ENCODE measurements at regions not wholly inside any gene's neighbourhood (a gene's known extent, or its start where the extent isn't known, plus 50 kb on each side); places are given as distances from the start of the nearest gene placed in this dataset.

DNA sequence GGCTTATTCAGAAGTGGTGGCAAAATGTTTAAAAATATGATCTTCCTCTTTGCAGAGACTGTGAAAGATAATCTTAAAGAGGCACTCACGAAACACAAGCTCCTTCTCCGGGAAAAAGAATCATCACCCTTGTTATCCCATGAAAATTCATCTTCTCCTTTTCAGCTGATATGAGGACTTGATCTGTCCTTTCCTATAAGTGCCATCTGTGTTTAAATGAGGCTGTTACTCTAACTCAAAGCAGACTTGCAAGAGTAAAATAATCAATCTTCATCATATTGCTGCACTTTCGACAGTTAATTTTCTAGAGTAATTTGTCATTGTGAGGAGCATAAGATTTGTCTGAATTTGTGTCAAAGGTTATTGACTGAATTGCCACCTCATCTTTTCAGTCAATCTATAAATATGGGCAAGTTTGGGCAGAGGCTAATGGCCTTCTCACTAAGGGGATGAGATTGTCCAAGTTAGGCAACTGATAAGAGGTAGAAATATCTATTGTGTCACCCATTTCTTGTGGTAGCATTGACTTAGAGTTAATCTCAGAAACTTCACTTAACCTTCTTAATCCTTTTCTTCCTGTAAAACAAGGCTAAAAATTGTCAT is 452.9 kb downstream of the GRXCR1 start:
- DNase-seq (ENCODE audit: low read depth in 2 of 2), result no peak

DNA sequence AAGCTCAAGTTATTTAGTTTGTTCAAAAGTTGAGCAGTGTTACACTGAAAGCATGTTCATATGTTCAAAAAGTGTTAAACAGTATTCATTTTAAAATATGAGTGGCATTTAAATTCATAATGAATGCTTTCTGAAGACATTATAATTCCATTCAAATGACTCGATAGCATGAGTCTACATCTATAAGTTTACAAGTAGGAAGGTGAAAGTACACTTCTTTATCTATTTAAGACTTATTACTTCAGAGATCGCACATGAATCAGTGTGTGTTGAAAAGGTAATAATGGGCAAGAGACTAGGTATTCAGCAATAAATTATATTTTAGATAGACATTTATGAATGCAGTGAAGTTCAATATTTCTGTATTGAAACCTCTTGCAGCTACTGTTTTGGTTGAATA is 456.1 kb downstream of the GRXCR1 start:
- DNase-seq (ENCODE audit: low read depth in 2 of 2), result no peak

- DNase-seq (ENCODE audit: low read depth in 2 of 2), result no peak
Measured at GRCh38 chr4:43351970-43352806, 459.7 kb downstream of the GRXCR1 start.

GRCh38 chr4:43352859-43353258 is 460.3 kb downstream of the GRXCR1 start:
- DNase-seq (ENCODE audit: low read depth in 2 of 2), result no peak

DNA sequence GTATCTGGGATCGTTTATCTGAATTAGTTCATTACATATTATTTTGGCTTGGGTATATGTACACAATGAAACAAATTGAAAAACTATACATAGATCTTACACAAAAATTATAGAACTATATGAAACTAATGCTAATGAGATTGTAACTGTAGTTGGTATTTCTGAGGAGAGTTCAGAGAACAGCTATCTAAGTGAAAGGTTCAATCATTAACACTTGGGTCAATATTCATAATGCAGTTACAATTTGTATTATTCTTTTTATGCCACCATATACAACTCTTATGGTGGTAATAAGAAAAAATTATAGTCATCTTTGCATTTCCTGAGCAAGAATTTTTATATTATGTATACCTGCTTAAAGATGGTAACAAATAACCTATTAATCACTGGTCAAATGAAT is 461.0 kb downstream of the GRXCR1 start:
- DNase-seq (ENCODE audit: low read depth in 2 of 2), result no peak

DNA sequence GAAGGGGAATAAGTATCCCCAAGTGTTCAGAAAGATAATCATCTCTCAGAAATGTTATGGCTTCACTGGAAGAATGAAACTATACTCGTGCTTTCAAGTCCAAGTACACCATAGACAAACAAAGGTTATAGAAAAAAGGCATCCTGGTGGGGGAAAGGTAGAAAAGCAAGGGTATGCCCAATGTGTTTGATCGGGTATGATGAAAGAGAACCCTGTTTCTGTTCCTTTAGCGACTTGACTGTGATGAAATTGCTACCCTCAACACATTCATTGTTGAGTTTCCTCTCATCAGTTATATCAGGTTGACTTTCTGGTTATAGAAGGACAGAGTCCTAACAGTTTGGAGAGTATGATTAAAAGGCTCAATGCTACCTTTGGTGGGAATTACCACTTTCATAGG is 464.3 kb downstream of the GRXCR1 start:
- DNase-seq (ENCODE audit: low read depth in 2 of 2), result no peak

DNA sequence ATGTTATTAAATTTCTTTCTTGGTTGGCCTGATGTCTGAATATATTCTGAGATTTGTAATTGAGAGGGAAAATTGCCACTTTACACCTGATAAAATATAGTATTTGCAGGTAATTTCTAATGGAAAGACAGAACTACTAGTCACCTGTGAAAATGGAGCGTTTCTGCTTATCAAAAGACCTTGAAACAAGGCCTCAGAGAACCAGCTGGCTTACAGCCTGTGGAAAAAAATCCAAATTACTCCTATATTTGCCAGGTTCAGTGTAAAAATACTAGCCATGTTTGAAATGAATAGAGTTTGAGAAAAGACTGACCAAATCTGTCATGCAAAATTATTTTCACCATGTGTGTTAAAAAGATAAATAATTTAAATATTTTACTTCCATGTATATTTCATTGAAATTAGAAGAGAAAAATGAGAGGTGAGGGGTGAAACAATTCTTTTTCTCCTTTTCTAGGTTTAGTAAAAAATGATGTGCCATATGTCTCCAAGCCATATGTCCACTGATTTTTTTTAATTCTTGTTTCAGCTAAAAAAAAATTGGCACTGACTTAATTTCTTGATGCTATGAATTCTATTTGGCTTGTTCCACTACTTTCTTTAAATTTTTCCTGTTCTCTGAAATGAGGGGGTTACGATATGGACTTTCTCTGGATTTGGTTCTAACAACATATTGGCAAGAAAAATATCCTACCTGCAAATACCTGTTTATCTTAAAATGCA is 464.9 kb downstream of the GRXCR1 start:
- DNase-seq (ENCODE audit: low read depth in 2 of 2), result no peak

- no peak for DNase-seq (ENCODE audit: low read depth in 2 of 2)
Measured at GRCh38 chr4:43360296-43360695, 467.8 kb downstream of the GRXCR1 start.

DNA sequence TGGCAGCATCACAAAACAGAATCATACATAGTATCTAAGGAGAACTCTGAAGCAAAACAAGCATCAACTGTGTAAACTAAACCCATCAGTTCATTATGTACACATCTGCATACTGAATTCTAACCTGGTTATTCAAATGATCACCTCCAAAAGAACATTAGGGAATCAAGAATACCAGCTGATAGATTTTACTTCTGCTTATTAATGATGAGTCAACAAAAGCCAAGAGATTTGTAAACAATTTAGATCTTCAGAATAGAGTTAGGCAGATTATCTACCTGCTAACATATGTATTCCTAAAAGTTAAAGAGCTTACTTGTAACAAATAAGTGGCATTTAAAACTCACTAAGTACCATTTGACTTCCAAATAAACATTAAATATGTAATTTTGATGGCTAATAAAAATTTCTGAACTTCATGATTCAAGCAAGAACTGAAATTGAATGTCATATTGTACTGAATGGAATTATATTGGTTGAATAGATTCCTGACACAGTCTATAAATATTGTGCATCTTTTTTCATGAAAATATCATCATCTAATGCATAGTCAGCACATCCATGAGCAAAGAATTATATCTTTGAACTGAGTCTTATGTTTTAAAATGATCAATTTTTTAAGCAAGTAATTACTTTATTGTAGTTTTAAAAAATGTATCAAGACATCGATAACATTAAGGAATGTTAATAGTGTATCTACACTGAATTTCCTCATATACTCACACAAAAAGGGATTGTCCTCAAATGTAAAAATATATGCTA is 470.5 kb downstream of the GRXCR1 start:
- no peak for DNase-seq (ENCODE audit: low read depth in 2 of 2)

- DNase-seq (ENCODE audit: low read depth in 2 of 2), result no peak
Measured at GRCh38 chr4:43369036-43369594, 476.6 kb downstream of the GRXCR1 start.

DNA sequence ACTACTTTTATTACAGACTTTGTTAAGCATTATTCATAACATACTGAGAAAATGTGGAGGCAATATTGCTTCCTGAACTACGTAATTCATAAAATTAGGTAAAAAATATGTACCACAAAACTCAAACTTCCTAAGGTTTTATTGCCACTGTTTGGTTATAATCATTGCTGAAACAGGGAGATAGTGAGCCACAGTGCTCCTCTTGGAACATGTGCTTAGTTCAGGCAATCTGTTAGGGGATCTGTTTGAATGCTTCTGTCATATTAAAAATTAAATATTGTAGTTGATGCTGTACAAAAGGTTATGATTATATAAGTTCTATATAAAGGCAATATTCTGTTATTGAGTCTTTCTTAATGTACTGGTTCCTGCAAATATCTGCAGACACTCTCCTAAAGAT is 480.7 kb downstream of the GRXCR1 start:
- DNase-seq (ENCODE audit: low read depth in 2 of 2), result no peak

GRCh38 chr4:43374216-43374751 is 481.8 kb downstream of the GRXCR1 start:
- DNase-seq (ENCODE audit: low read depth in 2 of 2), result no peak

DNA sequence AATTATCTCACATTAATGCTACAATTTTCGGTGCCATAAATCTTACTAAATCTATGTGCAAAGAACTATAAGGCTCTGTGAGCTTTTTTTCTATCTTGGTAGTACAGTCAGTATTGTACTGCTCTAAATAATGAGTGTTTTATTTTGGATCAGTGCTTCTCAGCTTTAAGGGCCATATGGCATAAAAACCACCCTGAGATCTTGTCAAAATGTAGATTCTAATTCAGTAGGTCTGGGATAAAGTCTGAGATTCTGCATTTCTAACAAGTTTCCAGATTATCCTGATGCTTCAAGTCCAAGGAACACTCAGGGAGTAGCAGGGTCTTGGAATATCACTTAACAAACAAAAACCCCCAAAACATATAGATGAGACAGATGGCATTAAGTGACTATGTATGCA is 486.5 kb downstream of the GRXCR1 start:
- no peak for DNase-seq (ENCODE audit: low read depth in 2 of 2)

DNA sequence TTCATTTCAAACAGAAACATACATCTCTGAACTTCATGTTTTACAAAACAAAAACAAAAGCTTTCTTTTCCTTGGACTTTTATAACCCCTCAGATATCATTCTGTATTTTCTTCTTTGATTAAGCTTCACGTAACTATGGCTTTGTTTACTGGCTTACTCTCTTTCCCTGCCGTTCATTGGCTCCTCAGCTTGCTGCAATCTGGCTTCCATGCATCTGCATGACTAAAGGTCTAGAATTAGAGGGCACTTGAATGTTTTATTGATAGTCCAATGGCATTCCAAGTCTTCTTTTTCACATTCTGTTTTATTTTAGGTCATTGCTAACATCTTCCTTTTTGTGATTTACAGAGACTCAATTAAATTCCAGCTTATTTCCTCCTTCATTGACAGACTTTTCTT is 487.6 kb downstream of the GRXCR1 start:
- DNase-seq (ENCODE audit: low read depth in 2 of 2), result no peak

DNA sequence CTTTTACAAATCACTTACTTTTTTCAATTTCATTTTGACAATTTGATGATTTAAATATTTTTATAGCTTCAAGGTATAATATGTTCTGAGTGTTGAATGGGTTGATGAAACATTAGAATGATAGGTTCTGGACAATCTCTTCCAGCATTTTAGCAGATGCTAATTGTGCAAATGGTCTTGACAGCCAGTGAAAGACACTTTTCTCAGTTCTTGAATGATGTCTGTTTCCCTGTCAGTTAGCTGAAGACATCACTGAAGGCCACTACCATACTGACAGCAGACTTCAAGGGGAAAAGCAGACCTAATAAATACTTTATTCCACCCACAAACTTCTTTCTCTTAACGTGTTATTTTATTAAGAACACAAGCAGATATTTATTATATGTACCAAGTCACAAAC is 498.6 kb downstream of the GRXCR1 start:
- no peak for DNase-seq (ENCODE audit: low read depth in 2 of 2)

GRCh38 chr4:43394976-43395375 is 502.5 kb downstream of the GRXCR1 start:
- no peak for DNase-seq (ENCODE audit: low read depth in 2 of 2)

GRCh38 chr4:43399726-43400125 is 507.2 kb downstream of the GRXCR1 start:
- DNase-seq (ENCODE audit: low read depth in 2 of 2), result no peak

GRCh38 chr4:43402393-43402792 is 509.9 kb downstream of the GRXCR1 start:
- no peak for DNase-seq (ENCODE audit: low read depth in 2 of 2)

GRCh38 chr4:43410636-43411035 is 518.1 kb downstream of the GRXCR1 start:
- DNase-seq (ENCODE audit: low read depth in 2 of 2), result no peak

DNA sequence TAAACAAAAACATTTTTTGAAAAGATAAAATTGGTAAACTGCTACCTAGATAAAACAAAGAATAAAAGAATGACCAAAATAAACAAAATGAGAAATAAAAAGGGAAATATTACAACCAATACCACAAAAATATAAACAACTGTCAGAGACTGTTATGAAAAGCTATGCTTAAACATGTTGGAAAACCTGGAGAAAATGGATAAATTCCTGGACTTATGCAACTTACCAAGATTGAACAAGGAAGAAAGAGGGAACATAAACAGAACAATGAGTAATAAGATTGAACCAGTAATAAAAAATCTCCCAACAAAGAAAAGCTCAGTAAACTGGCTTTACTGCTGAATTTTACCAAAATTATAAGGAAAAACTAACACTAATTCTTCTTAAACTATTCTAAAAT is 518.7 kb downstream of the GRXCR1 start:
- DNase-seq (ENCODE audit: low read depth in 2 of 2), result no peak

GRCh38 chr4:43423276-43423675 is 530.8 kb downstream of the GRXCR1 start:
- DNase-seq (ENCODE audit: low read depth in 2 of 2), result no peak

GRCh38 chr4:43425206-43425605 is 532.7 kb downstream of the GRXCR1 start:
- no peak for DNase-seq (ENCODE audit: low read depth in 2 of 2)

All from stimulated activated CD4-positive, alpha-beta T cell treated with anti-CD3 and anti-CD28 coated beads, Interleukin-1b, Interleukin-23, amount 100 ng/mL, for 4 hours (primary cell).